GM23338 (cell line): ENCODE measurements at regions not wholly inside any gene's neighbourhood (a gene's known extent, or its start where the extent isn't known, plus 50 kb on each side); places are given as distances from the start of the nearest gene placed in this dataset.

Experiments
- ATAC-seq: fragments of 200-7000 bp; cut with Tn5 transposase; 3 replicates; pipeline ENCODE4 v1.9.1; 2020
- DNase-seq: peaks from one replicate; pipeline ENCODE4 v3.0.0-alpha.2; 2015; ENCODE audit warnings: low spot score
- H2AFZ ChIP-seq: fragments of 200-600 bp; sonication (generic); 2 replicates; pipeline ENCODE4 v1.8.0; 2016; ENCODE audit warnings: antibody characterized with exemption, mild to moderate bottlenecking, moderate library complexity
- H3F3A ChIP-seq: fragments of 200-600 bp; sonication (generic); replicated peaks from 2 replicates; pipeline ENCODE4 v1.8.0; 2017; ENCODE audit warnings: antibody characterized with exemption, mixed run types, low read depth
- H3K27ac ChIP-seq: fragments of 200-600 bp; sonication (generic); 2 replicates; pipeline ENCODE4 v1.6.1; 2016; ENCODE audit warnings: low read depth
- H3K27me3 ChIP-seq: fragments of 200-600 bp; sonication (generic); 2 replicates; pipeline ENCODE4 v1.8.0; 2016; ENCODE audit warnings: mild to moderate bottlenecking, mixed run types, moderate library complexity; ENCODE audit not compliant: insufficient read depth
- H3K36me3 ChIP-seq: fragments of 200-600 bp; sonication (generic); 2 replicates; pipeline ENCODE4 v1.8.0; 2016; ENCODE audit warnings: mild to moderate bottlenecking; ENCODE audit not compliant: insufficient read depth
- H3K4me1 ChIP-seq: fragments of 200-600 bp; sonication (generic); 2 replicates; pipeline ENCODE4 v1.8.0; 2016; ENCODE audit warnings: mild to moderate bottlenecking, moderate library complexity; ENCODE audit not compliant: insufficient read depth
- H3K4me2 ChIP-seq: fragments of 200-600 bp; sonication (generic); 2 replicates; pipeline ENCODE4 v1.7.1; 2017; ENCODE audit warnings: mixed run types
- H3K4me3 ChIP-seq: fragments of 200-600 bp; sonication (generic); 2 replicates; pipeline ENCODE4 v1.6.1; 2016; ENCODE audit warnings: mixed run types
- H3K79me2 ChIP-seq: fragments of 200-600 bp; sonication (generic); replicated peaks from 2 replicates; pipeline ENCODE4 v1.8.0; 2017; ENCODE audit warnings: mild to moderate bottlenecking; ENCODE audit not compliant: insufficient read depth
- H3K9me2 ChIP-seq: fragments of 200-600 bp; sonication (generic); 2 replicates; pipeline ENCODE4 v1.8.0; 2017; ENCODE audit not compliant: insufficient read depth
- H4K20me1 ChIP-seq: fragments of 200-600 bp; sonication (generic); replicated peaks from 2 replicates; pipeline ENCODE4 v1.8.0; 2017; ENCODE audit warnings: mild to moderate bottlenecking; ENCODE audit not compliant: insufficient read depth
- H3K27ac Mint-ChIP-seq: 2 replicates; pipeline ENCODE4 v1.8.0; 2020; ENCODE audit warnings: inconsistent platforms, mild to moderate bottlenecking, moderate library complexity, mixed read lengths
- H3K27me3 Mint-ChIP-seq: 3 replicates; pipeline ENCODE4 v1.8.0; 2022; ENCODE audit warnings: low read depth, mild to moderate bottlenecking, moderate library complexity, mixed read lengths, inconsistent platforms; ENCODE audit not compliant: insufficient read depth, poor library complexity
- H3K36me3 Mint-ChIP-seq: 3 replicates; pipeline ENCODE4 v1.8.0; 2021; ENCODE audit warnings: low read depth, mild to moderate bottlenecking, inconsistent platforms, moderate library complexity, mixed read lengths
- H3K4me1 Mint-ChIP-seq: 3 replicates; pipeline ENCODE4 v1.8.0; 2020; ENCODE audit warnings: mild to moderate bottlenecking, inconsistent platforms, mixed read lengths
- H3K4me3 Mint-ChIP-seq: 3 replicates; pipeline ENCODE4 v1.8.0; 2021; ENCODE audit warnings: moderate library complexity, mild to moderate bottlenecking, inconsistent platforms, mixed read lengths
- H3K9me3 Mint-ChIP-seq: 3 replicates; pipeline ENCODE4 v1.8.0; 2020; ENCODE audit warnings: moderate library complexity, mild to moderate bottlenecking, inconsistent platforms, mixed read lengths
- CREB1 ChIP-seq: fragments of 250-450 bp; sonication (Bioruptor Pico); IDR thresholded peaks from 2 replicates; pipeline ENCODE4 v1.5.0; 2020; ENCODE audit warnings: low read depth, mild to moderate bottlenecking, moderate library complexity
- EZH2 ChIP-seq: fragments of 200-600 bp; sonication (generic); IDR thresholded peaks from one replicate; pipeline ENCODE4 v1.8.0; 2017; ENCODE audit warnings: antibody characterized with exemption, mild to moderate bottlenecking, low read depth; ENCODE audit not compliant: unreplicated experiment
- EZH2phosphoT487 ChIP-seq: fragments of 200-600 bp; sonication (generic); IDR thresholded peaks from one replicate; pipeline ENCODE4 v1.8.1; 2018; ENCODE audit warnings: antibody characterized with exemption; ENCODE audit not compliant: unreplicated experiment
- JUNB ChIP-seq: IDR thresholded peaks from one replicate; pipeline ENCODE4 v1.6.1; 2016; ENCODE audit warnings: antibody characterized with exemption; ENCODE audit not compliant: unreplicated experiment
- NANOG ChIP-seq: IDR thresholded peaks from 2 replicates; pipeline ENCODE4 v1.6.1; 2016; ENCODE audit warnings: antibody characterized with exemption, borderline replicate concordance
- POLR2AphosphoS5 ChIP-seq: IDR thresholded peaks from 2 replicates; pipeline ENCODE4 v1.6.1; 2016; ENCODE audit warnings: antibody characterized with exemption, low read depth
- STAT1 ChIP-seq: IDR thresholded peaks from one replicate; pipeline ENCODE4 v1.6.1; 2016; ENCODE audit warnings: antibody characterized with exemption; ENCODE audit not compliant: unreplicated experiment
- ZNF114 ChIP-seq: fragments of 250-450 bp; sonication (Bioruptor Pico); IDR thresholded peaks from 2 replicates; pipeline ENCODE4 v1.5.0; 2020; ENCODE audit warnings: mild to moderate bottlenecking, moderate library complexity
- ZNF331 ChIP-seq: fragments of 250-450 bp; sonication (Bioruptor Pico); IDR thresholded peaks from 2 replicates; pipeline ENCODE4 v1.5.0; 2020; ENCODE audit warnings: low read depth, mild to moderate bottlenecking, moderate library complexity
- ZNF462 ChIP-seq: fragments of 250-450 bp; sonication (Bioruptor Pico); IDR thresholded peaks from 2 replicates; pipeline ENCODE4 v1.5.0; 2020; ENCODE audit warnings: mild to moderate bottlenecking, moderate library complexity
- TF ChIP-seq, protein P1 (sequence below): IDR thresholded peaks from 2 replicates; pipeline ENCODE4 v1.6.1; 2016; ENCODE audit warnings: antibody characterized with exemption
- TF ChIP-seq, protein P2 (sequence below), 2 experiments: fragments of 200-600 bp in 1 of 2; sonication (generic) in 1 of 2; conservative IDR thresholded peaks; 2 replicates each; pipeline versions ENCODE4 v1.5.1 to v1.6.1; 2016 to 2017; ENCODE audit warnings: antibody characterized with exemption in 2 of 2, low read depth in 2 of 2, mild to moderate bottlenecking in 2 of 2, moderate library complexity in 1 of 2
- TF ChIP-seq, protein P3 (sequence below): IDR thresholded peaks from one replicate; pipeline ENCODE4 v1.6.1; 2018; ENCODE audit warnings: antibody characterized with exemption; ENCODE audit not compliant: unreplicated experiment

- no peak overlapping the region for H3K4me3 ChIP-seq
- H3K27me3 Mint-ChIP-seq, result no peaks in the 10 kb centered on the region
- no peak for DNase-seq
- H3K4me1 Mint-ChIP-seq, result no peaks in the 10 kb centered on the region
- H3K4me3 Mint-ChIP-seq, result no peak overlapping the region
- no peaks in the 10 kb centered on the region for H3K9me2 ChIP-seq
- ATAC-seq, result no peak
- no peak overlapping the region for H3K27ac Mint-ChIP-seq
- no peak overlapping the region for H2AFZ ChIP-seq
- peaks cover 19% of the 10 kb centered on the region for H3K36me3 Mint-ChIP-seq
- H4K20me1 ChIP-seq, result no peaks in the 10 kb centered on the region
- no peaks in the 10 kb centered on the region for H3F3A ChIP-seq
- H3K4me1 ChIP-seq, result no peaks in the 10 kb centered on the region
- no peak overlapping the region for H3K4me2 ChIP-seq
- H3K79me2 ChIP-seq, result no peaks in the 10 kb centered on the region
- H3K27me3 ChIP-seq, result no peaks in the 10 kb centered on the region
- no peak overlapping the region for H3K27ac ChIP-seq
- no peak for TF ChIP-seq POLR2AphosphoS5
- TF ChIP-seq EZH2phosphoT487, result no peak
- TF ChIP-seq ZNF114 (CRISPR knock-in tag), result no peak
- TF ChIP-seq STAT1, result no peak
- TF ChIP-seq, protein P1, sequence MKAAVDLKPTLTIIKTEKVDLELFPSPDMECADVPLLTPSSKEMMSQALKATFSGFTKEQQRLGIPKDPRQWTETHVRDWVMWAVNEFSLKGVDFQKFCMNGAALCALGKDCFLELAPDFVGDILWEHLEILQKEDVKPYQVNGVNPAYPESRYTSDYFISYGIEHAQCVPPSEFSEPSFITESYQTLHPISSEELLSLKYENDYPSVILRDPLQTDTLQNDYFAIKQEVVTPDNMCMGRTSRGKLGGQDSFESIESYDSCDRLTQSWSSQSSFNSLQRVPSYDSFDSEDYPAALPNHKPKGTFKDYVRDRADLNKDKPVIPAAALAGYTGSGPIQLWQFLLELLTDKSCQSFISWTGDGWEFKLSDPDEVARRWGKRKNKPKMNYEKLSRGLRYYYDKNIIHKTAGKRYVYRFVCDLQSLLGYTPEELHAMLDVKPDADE, result no peak
- TF ChIP-seq, protein P2, sequence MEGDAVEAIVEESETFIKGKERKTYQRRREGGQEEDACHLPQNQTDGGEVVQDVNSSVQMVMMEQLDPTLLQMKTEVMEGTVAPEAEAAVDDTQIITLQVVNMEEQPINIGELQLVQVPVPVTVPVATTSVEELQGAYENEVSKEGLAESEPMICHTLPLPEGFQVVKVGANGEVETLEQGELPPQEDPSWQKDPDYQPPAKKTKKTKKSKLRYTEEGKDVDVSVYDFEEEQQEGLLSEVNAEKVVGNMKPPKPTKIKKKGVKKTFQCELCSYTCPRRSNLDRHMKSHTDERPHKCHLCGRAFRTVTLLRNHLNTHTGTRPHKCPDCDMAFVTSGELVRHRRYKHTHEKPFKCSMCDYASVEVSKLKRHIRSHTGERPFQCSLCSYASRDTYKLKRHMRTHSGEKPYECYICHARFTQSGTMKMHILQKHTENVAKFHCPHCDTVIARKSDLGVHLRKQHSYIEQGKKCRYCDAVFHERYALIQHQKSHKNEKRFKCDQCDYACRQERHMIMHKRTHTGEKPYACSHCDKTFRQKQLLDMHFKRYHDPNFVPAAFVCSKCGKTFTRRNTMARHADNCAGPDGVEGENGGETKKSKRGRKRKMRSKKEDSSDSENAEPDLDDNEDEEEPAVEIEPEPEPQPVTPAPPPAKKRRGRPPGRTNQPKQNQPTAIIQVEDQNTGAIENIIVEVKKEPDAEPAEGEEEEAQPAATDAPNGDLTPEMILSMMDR (conservative IDR thresholded peaks at IDR 0.05; ENCODE audit: low read depth in 2 of 2), result no peak
- no peak for TF ChIP-seq NANOG
- no peak for TF ChIP-seq EZH2
- TF ChIP-seq CREB1 (CRISPR knock-in tag), result no peak
- TF ChIP-seq ZNF462 (CRISPR knock-in tag), result no peak
- TF ChIP-seq, protein P3, sequence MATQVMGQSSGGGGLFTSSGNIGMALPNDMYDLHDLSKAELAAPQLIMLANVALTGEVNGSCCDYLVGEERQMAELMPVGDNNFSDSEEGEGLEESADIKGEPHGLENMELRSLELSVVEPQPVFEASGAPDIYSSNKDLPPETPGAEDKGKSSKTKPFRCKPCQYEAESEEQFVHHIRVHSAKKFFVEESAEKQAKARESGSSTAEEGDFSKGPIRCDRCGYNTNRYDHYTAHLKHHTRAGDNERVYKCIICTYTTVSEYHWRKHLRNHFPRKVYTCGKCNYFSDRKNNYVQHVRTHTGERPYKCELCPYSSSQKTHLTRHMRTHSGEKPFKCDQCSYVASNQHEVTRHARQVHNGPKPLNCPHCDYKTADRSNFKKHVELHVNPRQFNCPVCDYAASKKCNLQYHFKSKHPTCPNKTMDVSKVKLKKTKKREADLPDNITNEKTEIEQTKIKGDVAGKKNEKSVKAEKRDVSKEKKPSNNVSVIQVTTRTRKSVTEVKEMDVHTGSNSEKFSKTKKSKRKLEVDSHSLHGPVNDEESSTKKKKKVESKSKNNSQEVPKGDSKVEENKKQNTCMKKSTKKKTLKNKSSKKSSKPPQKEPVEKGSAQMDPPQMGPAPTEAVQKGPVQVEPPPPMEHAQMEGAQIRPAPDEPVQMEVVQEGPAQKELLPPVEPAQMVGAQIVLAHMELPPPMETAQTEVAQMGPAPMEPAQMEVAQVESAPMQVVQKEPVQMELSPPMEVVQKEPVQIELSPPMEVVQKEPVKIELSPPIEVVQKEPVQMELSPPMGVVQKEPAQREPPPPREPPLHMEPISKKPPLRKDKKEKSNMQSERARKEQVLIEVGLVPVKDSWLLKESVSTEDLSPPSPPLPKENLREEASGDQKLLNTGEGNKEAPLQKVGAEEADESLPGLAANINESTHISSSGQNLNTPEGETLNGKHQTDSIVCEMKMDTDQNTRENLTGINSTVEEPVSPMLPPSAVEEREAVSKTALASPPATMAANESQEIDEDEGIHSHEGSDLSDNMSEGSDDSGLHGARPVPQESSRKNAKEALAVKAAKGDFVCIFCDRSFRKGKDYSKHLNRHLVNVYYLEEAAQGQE, result no peak
- no peak for TF ChIP-seq ZNF331 (CRISPR knock-in tag)
- no peak for TF ChIP-seq JUNB
- 0 out of 2 replicates have a peak, but pooled peaks cover 4% of the 10 kb centered on the region for H3K36me3 ChIP-seq
- H3K9me3 Mint-ChIP-seq, result peaks cover 43% of the 10 kb centered on the region
Measured at GRCh38 chr10:52514481-52514880, 200.4 kb downstream of the DKK1 start.
